ENCODE measurements at regions not wholly inside any gene's neighbourhood (a gene's known extent, or its start where the extent isn't known, plus 50 kb on each side); places are given as distances from the start of the nearest gene placed in this dataset.

- TF ChIP-seq, protein P1, sequence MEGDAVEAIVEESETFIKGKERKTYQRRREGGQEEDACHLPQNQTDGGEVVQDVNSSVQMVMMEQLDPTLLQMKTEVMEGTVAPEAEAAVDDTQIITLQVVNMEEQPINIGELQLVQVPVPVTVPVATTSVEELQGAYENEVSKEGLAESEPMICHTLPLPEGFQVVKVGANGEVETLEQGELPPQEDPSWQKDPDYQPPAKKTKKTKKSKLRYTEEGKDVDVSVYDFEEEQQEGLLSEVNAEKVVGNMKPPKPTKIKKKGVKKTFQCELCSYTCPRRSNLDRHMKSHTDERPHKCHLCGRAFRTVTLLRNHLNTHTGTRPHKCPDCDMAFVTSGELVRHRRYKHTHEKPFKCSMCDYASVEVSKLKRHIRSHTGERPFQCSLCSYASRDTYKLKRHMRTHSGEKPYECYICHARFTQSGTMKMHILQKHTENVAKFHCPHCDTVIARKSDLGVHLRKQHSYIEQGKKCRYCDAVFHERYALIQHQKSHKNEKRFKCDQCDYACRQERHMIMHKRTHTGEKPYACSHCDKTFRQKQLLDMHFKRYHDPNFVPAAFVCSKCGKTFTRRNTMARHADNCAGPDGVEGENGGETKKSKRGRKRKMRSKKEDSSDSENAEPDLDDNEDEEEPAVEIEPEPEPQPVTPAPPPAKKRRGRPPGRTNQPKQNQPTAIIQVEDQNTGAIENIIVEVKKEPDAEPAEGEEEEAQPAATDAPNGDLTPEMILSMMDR (IDR thresholded peaks at IDR 0.05; ENCODE audit: partially characterized antibody, unreplicated experiment) = peak; percentile 59
- H3K27me3 Mint-ChIP-seq (ENCODE audit: unreplicated experiment) = peaks cover 3% of the 10 kb centered on the region
- no peaks in the 10 kb centered on the region for H3K4me1 Mint-ChIP-seq (ENCODE audit: low read depth, unreplicated experiment)
- H3K9me3 Mint-ChIP-seq (ENCODE audit: unreplicated experiment) = peaks cover 14% of the 10 kb centered on the region
- DNase-seq = peak; percentile 46
- peaks cover 32% of the 10 kb centered on the region for H3K36me3 Mint-ChIP-seq (ENCODE audit: unreplicated experiment)
- H3K4me3 Mint-ChIP-seq (ENCODE audit: unreplicated experiment) = no peak overlapping the region
- H3K27ac Mint-ChIP-seq (ENCODE audit: unreplicated experiment) = no peak overlapping the region
Measured at GRCh38 chr14:55864890-55865655, 253.1 kb upstream of the PELI2 start.

DNA sequence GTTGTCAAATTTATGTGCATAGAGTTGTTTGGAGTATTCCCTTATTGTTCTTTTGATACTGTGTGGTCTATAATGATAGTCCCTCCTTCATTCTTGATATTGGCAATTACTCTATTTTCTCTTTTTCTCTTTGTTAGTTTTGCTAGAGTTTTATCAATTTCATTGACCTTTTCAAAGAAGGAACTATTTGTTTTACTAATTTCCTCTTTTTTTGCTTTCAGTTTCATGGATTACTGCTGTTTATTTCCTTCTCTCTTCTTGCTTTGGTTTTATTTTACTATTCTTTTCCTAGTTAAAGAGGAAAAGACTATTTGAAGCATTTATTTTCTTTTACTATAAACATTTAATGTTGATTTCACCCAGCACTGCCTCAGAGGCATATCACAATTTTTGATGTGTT lies 250.9 kb upstream of the PELI2 start:
- no peak overlapping the region for H3K27ac Mint-ChIP-seq (ENCODE audit: unreplicated experiment)
- H3K9me3 Mint-ChIP-seq (ENCODE audit: unreplicated experiment) = peaks cover 8% of the 10 kb centered on the region
- no peak overlapping the region for H3K4me3 Mint-ChIP-seq (ENCODE audit: unreplicated experiment)
- peaks cover 20% of the 10 kb centered on the region for H3K36me3 Mint-ChIP-seq (ENCODE audit: unreplicated experiment)
- no peak for DNase-seq
- TF ChIP-seq, protein P1 (IDR thresholded peaks at IDR 0.05; ENCODE audit: partially characterized antibody, unreplicated experiment) = no peak
- H3K4me1 Mint-ChIP-seq (ENCODE audit: low read depth, unreplicated experiment) = no peaks in the 10 kb centered on the region
- H3K27me3 Mint-ChIP-seq (ENCODE audit: unreplicated experiment) = peaks cover 3% of the 10 kb centered on the region

DNA sequence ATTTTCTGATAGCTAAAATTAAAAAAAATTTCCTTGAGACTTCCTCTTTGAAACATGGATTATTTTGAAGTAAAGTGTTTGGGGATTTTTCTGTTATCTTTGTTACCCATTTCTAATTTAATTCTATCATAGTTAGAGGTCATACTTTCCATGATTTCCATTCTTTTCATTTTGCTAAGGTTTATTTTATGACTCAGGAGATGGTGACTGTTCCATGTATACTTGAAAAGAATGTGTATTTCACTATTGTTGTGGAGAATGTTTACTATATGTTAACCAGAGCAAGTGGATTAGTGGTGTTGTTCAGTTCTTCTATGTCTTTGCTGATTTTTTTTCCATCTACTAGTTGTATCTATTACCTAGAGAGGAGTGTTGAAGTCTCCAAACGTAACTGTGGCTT lies 250.5 kb upstream of the PELI2 start:
- H3K27me3 Mint-ChIP-seq (ENCODE audit: unreplicated experiment) = peaks cover 3% of the 10 kb centered on the region
- H3K4me1 Mint-ChIP-seq (ENCODE audit: low read depth, unreplicated experiment) = no peaks in the 10 kb centered on the region
- no peak overlapping the region for H3K27ac Mint-ChIP-seq (ENCODE audit: unreplicated experiment)
- peaks cover 19% of the 10 kb centered on the region for H3K36me3 Mint-ChIP-seq (ENCODE audit: unreplicated experiment)
- no peak overlapping the region for H3K4me3 Mint-ChIP-seq (ENCODE audit: unreplicated experiment)
- TF ChIP-seq, protein P1 (IDR thresholded peaks at IDR 0.05; ENCODE audit: partially characterized antibody, unreplicated experiment) = no peak
- H3K9me3 Mint-ChIP-seq (ENCODE audit: unreplicated experiment) = peaks cover 7% of the 10 kb centered on the region
- DNase-seq = no peak

GRCh38 chr14:55869397-55870049 lies 248.7 kb upstream of the PELI2 start:
- Mint-ChIP-seq H3K27me3 (ENCODE audit: unreplicated experiment) (no peaks in the 10 kb centered on the region), H3K4me1 (ENCODE audit: low read depth, unreplicated experiment) (no peaks in the 10 kb centered on the region), H3K9me3 (ENCODE audit: unreplicated experiment) (peaks cover 3% of the 10 kb centered on the region), H3K36me3 (ENCODE audit: unreplicated experiment) (peaks cover 3% of the 10 kb centered on the region), H3K4me3 (ENCODE audit: unreplicated experiment) (no peak overlapping the region), H3K27ac (ENCODE audit: unreplicated experiment) (no peak overlapping the region)
- no peak for DNase-seq
- TF ChIP-seq, protein P1 (IDR thresholded peaks at IDR 0.05; ENCODE audit: partially characterized antibody, unreplicated experiment) = no peak

GRCh38 chr14:55873169-55873568 lies 245.0 kb upstream of the PELI2 start:
- no peaks in the 10 kb centered on the region for H3K27me3 Mint-ChIP-seq (ENCODE audit: unreplicated experiment)
- TF ChIP-seq, protein P1 (IDR thresholded peaks at IDR 0.05; ENCODE audit: partially characterized antibody, unreplicated experiment) = no peak

More at GRCh38 chr14:55873169-55873568, 245.0 kb upstream of the PELI2 start:
- Mint-ChIP-seq H3K4me3 (ENCODE audit: unreplicated experiment) (no peak overlapping the region), H3K36me3 (ENCODE audit: unreplicated experiment) (no peaks in the 10 kb centered on the region), H3K27ac (ENCODE audit: unreplicated experiment) (no peak overlapping the region), H3K9me3 (ENCODE audit: unreplicated experiment) (no peaks in the 10 kb centered on the region), H3K4me1 (ENCODE audit: low read depth, unreplicated experiment) (no peaks in the 10 kb centered on the region)
- no peak for DNase-seq

Data from glutamatergic neuron (in vitro differentiated cells).